ENCODE measurements at regions not wholly inside any gene's neighbourhood (a gene's known extent, or its start where the extent isn't known, plus 50 kb on each side); places are given as distances from the start of the nearest gene placed in this dataset.
"Not testable (repeated sequence)": the region's sequence is repeated elsewhere in the genome, so short reads cannot be mapped to it uniquely, and the experiment has no call there.

GRCh38 chr6:78670156-78670555, 197.2 kb upstream of the IRAK1BP1 start:
- Histone ChIP-seq H3K4me1 (ENCODE audit: control insufficient read depth, insufficient read depth, low read length) (no peaks in the 10 kb centered on the region), H3K4me3 (ENCODE audit: low read length) (no peak overlapping the region), H3K27me3 (ENCODE audit: control insufficient read depth, insufficient read depth) (no peaks in the 10 kb centered on the region), H3K9me3 (ENCODE audit: control insufficient read depth, low read length) (no peaks in the 10 kb centered on the region), H3K27ac (ENCODE audit: low read length) (no peak overlapping the region)
- WGBS: 76% methylated on average over 2 of the region's 2 CpGs
- DNase-seq (no peak), ATAC-seq (no peak)
- intact Hi-C loops (cut with DNase I): no loop called here

- intact Hi-C loops (cut with DNase I): no loop called here
- no peaks in the 10 kb centered on the region for H3K9me3 ChIP-seq (ENCODE audit: control insufficient read depth, low read length)
- no peak overlapping the region for H3K27ac ChIP-seq (ENCODE audit: low read length)
- no peak for DNase-seq
- H3K27me3 ChIP-seq (ENCODE audit: control insufficient read depth, insufficient read depth): no peaks in the 10 kb centered on the region
- no peak for ATAC-seq
- no peaks in the 10 kb centered on the region for H3K4me1 ChIP-seq (ENCODE audit: control insufficient read depth, insufficient read depth, low read length)
- 59% methylated on average over 2 of the region's 2 CpGs for WGBS
- no peak overlapping the region for H3K4me3 ChIP-seq (ENCODE audit: low read length)
These were observed 196.5 kb upstream of the IRAK1BP1 start for GRCh38 chr6:78670802-78671201.

GRCh38 chr6:78676069-78677007, 191.0 kb upstream of the IRAK1BP1 start:
- H3K27me3 ChIP-seq (ENCODE audit: control insufficient read depth, insufficient read depth); H3K27ac ChIP-seq (ENCODE audit: low read length); ATAC-seq; H3K9me3 ChIP-seq (ENCODE audit: control insufficient read depth, low read length); intact Hi-C loops (cut with DNase I); DNase-seq; H3K4me3 ChIP-seq (ENCODE audit: low read length); H3K4me1 ChIP-seq (ENCODE audit: control insufficient read depth, insufficient read depth, low read length): not testable (repeated sequence)
- 83% methylated on average over 15 of the region's 15 CpGs for WGBS

GRCh38 chr6:78688668-78689067, 178.7 kb upstream of the IRAK1BP1 start:
- Histone ChIP-seq H3K27me3 (ENCODE audit: control insufficient read depth, insufficient read depth) (no peaks in the 10 kb centered on the region), H3K9me3 (ENCODE audit: control insufficient read depth, low read length) (no peaks in the 10 kb centered on the region), H3K4me3 (ENCODE audit: low read length) (no peak overlapping the region), H3K4me1 (ENCODE audit: control insufficient read depth, insufficient read depth, low read length) (no peaks in the 10 kb centered on the region), H3K27ac (ENCODE audit: low read length) (no peak overlapping the region)
- DNase-seq (no peak), ATAC-seq (no peak)
- intact Hi-C loops (cut with DNase I): no loop called here

GRCh38 chr6:78693835-78694234, 173.5 kb upstream of the IRAK1BP1 start:
- Histone ChIP-seq H3K27me3 (ENCODE audit: control insufficient read depth, insufficient read depth) (no peaks in the 10 kb centered on the region), H3K27ac (ENCODE audit: low read length) (no peak overlapping the region), H3K4me3 (ENCODE audit: low read length) (no peak overlapping the region), H3K4me1 (ENCODE audit: control insufficient read depth, insufficient read depth, low read length) (no peaks in the 10 kb centered on the region), H3K9me3 (ENCODE audit: control insufficient read depth, low read length) (no peaks in the 10 kb centered on the region)
- ATAC-seq (no peak), DNase-seq (no peak)
- intact Hi-C loops (cut with DNase I): no loop called here
- 57% methylated on average over 2 of the region's 2 CpGs for WGBS

- H3K27ac ChIP-seq (ENCODE audit: low read length); H3K27me3 ChIP-seq (ENCODE audit: control insufficient read depth, insufficient read depth); H3K4me3 ChIP-seq (ENCODE audit: low read length); intact Hi-C loops (cut with DNase I); ATAC-seq; H3K9me3 ChIP-seq (ENCODE audit: control insufficient read depth, low read length); DNase-seq; H3K4me1 ChIP-seq (ENCODE audit: control insufficient read depth, insufficient read depth, low read length): not testable (repeated sequence)
- WGBS: 88% methylated on average over 10 of the region's 10 CpGs
These were observed 172.7 kb upstream of the IRAK1BP1 start for GRCh38 chr6:78694628-78695027.

GRCh38 chr6:78700991-78701390, 166.4 kb upstream of the IRAK1BP1 start:
- no peaks in the 10 kb centered on the region for H3K9me3 ChIP-seq (ENCODE audit: control insufficient read depth, low read length)
- intact Hi-C loops (cut with DNase I): no loop called here
- H3K27me3 ChIP-seq (ENCODE audit: control insufficient read depth, insufficient read depth): no peaks in the 10 kb centered on the region
- no peak for ATAC-seq
- no peak for DNase-seq
- no peak overlapping the region for H3K27ac ChIP-seq (ENCODE audit: low read length)
- no peaks in the 10 kb centered on the region for H3K4me1 ChIP-seq (ENCODE audit: control insufficient read depth, insufficient read depth, low read length)
- 70% methylated on average over 1 of the region's 1 CpG for WGBS
- H3K4me3 ChIP-seq (ENCODE audit: low read length): no peak overlapping the region

- DNase-seq: no peak
- no peak for ATAC-seq
- H3K4me3 ChIP-seq (ENCODE audit: low read length): no peak overlapping the region
- intact Hi-C loops (cut with DNase I): no loop called here
- H3K27ac ChIP-seq (ENCODE audit: low read length): no peak overlapping the region
- H3K9me3 ChIP-seq (ENCODE audit: control insufficient read depth, low read length): no peaks in the 10 kb centered on the region
- no peaks in the 10 kb centered on the region for H3K4me1 ChIP-seq (ENCODE audit: control insufficient read depth, insufficient read depth, low read length)
- WGBS: 68% methylated on average over 2 of the region's 2 CpGs
- H3K27me3 ChIP-seq (ENCODE audit: control insufficient read depth, insufficient read depth): no peaks in the 10 kb centered on the region
These were observed 165.9 kb upstream of the IRAK1BP1 start for GRCh38 chr6:78701407-78701806.

- no peak for ATAC-seq
- Histone ChIP-seq H3K27ac (ENCODE audit: low read length) (no peak overlapping the region), H3K27me3 (ENCODE audit: control insufficient read depth, insufficient read depth) (no peaks in the 10 kb centered on the region), H3K9me3 (ENCODE audit: control insufficient read depth, low read length) (no peaks in the 10 kb centered on the region), H3K4me3 (ENCODE audit: low read length) (no peak overlapping the region), H3K4me1 (ENCODE audit: control insufficient read depth, insufficient read depth, low read length) (no peaks in the 10 kb centered on the region)
- intact Hi-C loops (cut with DNase I): no loop called here
- no peak for DNase-seq
- WGBS: 76% methylated on average over 3 of the region's 3 CpGs
These were observed 158.3 kb upstream of the IRAK1BP1 start for GRCh38 chr6:78709021-78709420.

- H3K4me3 ChIP-seq (ENCODE audit: low read length): no peak overlapping the region
- WGBS: 72% methylated on average over 4 of the region's 4 CpGs
- intact Hi-C loops (cut with DNase I): no loop called here
- H3K4me1 ChIP-seq (ENCODE audit: control insufficient read depth, insufficient read depth, low read length): no peaks in the 10 kb centered on the region
- no peaks in the 10 kb centered on the region for H3K9me3 ChIP-seq (ENCODE audit: control insufficient read depth, low read length)
- ATAC-seq (no peak), DNase-seq (no peak)
- H3K27ac ChIP-seq (ENCODE audit: low read length): no peak overlapping the region
- no peaks in the 10 kb centered on the region for H3K27me3 ChIP-seq (ENCODE audit: control insufficient read depth, insufficient read depth)
These were observed 153.8 kb upstream of the IRAK1BP1 start for GRCh38 chr6:78713564-78713963.

- Histone ChIP-seq H3K9me3 (ENCODE audit: control insufficient read depth, low read length) (no peaks in the 10 kb centered on the region), H3K4me3 (ENCODE audit: low read length) (no peak overlapping the region)
- no peak for ATAC-seq
These were observed 123.2 kb upstream of the IRAK1BP1 start for GRCh38 chr6:78744144-78744543.

GRCh38 chr6:78746457-78746856, 120.9 kb upstream of the IRAK1BP1 start:
- Histone ChIP-seq H3K4me3 (ENCODE audit: low read length) (no peak overlapping the region), H3K27me3 (ENCODE audit: control insufficient read depth, insufficient read depth) (no peaks in the 10 kb centered on the region), H3K27ac (ENCODE audit: low read length) (no peak overlapping the region), H3K4me1 (ENCODE audit: control insufficient read depth, insufficient read depth, low read length) (no peaks in the 10 kb centered on the region), H3K9me3 (ENCODE audit: control insufficient read depth, low read length) (no peaks in the 10 kb centered on the region)
- WGBS: 80% methylated on average over 2 of the region's 2 CpGs
- intact Hi-C loops (cut with DNase I): no loop called here
- DNase-seq (no peak), ATAC-seq (no peak)

More at GRCh38 chr6:78744144-78744543, 123.2 kb upstream of the IRAK1BP1 start:
- intact Hi-C loops (cut with DNase I): no loop called here
- Histone ChIP-seq H3K27ac (ENCODE audit: low read length) (no peak overlapping the region), H3K4me1 (ENCODE audit: control insufficient read depth, insufficient read depth, low read length) (no peaks in the 10 kb centered on the region), H3K27me3 (ENCODE audit: control insufficient read depth, insufficient read depth) (no peaks in the 10 kb centered on the region)
- DNase-seq: no peak
